Fibroblast of skin of left quadriceps (primary cell): ENCODE measurements at regions not wholly inside any gene's neighbourhood (a gene's known extent, or its start where the extent isn't known, plus 50 kb on each side); places are given as distances from the start of the nearest gene placed in this dataset.

Experiments used
- DNase-seq, 2 experiments: peaks; one replicate each; pipeline ENCODE4 v3.0.0-alpha.2; 2013; ENCODE audit warnings: low read depth in 2 of 2

GRCh38 chr18:10057894-10058791 lies 144.3 kb downstream of the VAPA start:
- peak; percentile 92 to 94 for DNase-seq

DNA sequence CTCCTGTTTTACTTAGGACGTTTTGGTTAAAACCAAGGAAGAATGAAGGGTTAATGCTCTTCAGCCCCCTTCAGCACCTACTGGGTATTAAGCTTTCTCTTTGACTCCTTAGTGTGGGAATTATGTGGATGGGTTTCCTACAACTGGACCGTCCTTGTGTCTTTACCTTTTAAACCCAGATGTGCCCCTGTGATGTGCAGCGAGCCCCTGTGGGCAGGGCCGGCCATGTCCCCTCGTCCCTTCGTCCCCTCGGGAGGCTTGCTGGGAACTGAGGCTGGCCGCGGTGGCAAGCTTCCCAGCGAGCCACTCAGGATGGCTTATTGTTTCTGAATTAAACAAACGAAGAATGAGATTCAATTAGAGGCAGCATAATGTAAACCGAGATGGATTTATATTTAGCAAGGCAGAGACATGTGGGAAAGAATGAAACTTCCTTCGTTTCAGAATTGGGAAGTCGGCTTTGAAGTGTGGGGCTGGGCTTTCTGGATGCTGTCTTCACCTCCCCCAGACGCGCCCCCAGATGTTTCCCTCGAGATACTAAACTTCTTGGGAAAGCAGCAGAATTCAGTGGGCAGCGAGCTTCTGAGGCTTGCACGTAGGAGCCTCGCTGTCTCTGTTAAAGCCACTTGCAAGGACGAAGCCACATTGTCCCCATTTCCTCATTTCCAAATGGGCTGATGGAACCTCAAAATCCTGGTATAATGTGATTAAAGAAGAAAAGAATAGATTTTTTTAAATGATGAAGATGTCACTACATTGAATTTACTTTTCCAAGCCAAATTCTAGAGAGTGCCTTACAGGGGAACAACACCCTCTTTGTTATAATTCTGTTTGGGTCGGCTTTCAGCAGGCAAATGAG lies 146.0 kb downstream of the VAPA start:
- DNase-seq = no peak

DNA sequence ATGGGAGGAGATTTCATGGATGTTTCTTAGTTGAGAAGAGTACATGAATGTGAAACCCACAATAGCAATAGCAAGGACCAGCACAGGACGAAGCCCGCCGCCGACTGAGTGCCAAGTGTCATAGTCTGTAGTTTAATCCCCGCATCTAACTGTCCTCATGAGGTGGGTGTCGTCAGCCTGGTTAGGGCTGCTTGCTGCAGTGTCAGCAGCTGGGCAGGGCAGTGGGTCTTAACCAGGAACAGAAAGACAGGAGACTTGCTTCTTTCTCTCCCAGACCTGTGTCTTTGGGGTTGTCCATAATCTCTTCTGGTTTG lies 146.6 kb downstream of the VAPA start:
- DNase-seq = no peak

DNA sequence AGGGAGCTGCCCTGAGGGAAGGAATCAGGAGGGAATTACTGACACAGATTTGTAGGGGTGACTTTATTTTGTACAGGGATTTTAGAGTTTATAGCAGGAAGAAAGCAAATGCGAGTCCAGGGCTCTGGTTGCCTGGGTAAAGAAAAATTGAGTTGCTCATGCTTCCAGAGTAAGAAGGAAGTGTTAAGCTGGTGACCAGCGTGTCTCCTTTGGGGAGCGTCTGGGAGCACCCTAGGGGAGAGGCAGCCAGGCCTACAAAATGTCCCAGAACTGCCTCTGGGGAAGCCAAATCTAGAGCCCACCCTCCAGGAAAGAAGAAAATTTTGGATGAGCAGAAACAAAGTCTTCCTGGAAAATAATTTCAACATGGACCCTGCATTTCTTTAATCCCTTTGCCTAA lies 147.0 kb downstream of the VAPA start:
- DNase-seq = no peak

GRCh38 chr18:10061566-10062140 lies 147.8 kb downstream of the VAPA start:
- DNase-seq = no peak

DNA sequence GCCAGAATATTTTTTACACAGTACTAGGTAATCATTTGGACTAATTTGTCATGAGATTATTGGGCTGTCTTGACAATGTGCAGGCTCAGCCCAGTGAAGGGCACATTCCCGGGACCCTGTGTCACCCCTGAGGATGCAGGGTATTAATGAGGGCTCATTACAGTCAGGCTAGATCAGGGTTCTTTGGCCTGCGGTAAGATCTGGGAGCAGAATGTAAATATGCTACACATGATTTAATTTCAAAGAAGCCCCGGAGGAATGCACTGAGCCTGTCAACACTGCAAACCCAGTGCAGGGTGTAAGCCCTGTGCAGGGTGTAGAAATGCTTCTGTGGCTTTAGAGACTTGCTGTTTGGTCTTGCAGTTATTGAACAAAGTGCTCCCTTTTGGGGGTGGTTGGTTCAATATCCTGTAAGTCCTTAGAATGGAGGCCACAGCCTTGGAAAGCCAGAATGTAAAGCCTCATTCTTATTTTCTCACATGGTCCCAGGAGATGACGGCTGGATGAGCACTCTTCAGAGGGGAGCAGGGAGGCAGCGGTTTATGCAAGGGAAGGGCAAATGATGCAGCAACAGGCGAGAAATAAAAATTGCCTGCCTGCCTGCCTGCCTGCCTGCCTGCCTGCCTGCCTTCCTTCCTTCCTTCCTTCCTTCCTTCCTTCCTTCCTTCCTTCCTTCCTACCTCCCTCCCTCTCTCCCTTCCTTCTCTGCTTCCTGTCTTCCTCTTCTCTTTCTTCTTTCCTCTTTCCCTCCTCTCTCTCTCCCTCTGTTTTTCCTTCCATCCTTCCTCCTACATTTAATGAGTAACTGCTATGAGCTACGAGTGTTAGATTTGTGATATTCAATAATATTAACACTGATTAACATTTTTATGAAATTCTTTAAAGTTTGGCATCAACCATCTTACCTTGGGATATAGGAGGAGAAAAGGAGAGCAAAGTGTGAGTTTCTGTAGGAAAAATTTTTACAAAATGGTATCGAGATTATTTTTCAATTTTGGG lies 148.8 kb downstream of the VAPA start:
- DNase-seq = peak; percentile 77

DNA sequence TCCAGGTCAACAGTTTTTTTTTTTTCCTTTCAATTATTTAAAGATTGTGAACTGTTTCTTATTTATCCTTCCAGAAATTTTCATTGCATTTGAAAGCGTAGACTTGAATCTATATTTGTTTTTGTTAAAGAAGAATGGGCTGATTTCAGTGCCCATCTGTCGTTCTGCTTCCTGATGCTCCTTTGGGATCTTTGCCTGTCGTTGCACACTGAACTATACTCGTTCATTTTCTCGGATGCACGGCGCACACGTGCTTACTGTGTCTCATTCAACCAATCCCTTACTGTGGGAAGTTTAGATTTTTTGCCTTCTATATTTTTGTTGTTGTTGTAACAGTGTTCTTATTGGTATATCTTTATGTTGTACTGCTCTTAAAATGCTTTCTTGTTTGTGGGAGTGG lies 149.7 kb downstream of the VAPA start:
- DNase-seq = no peak

- no peak for DNase-seq
Observed at GRCh38 chr18:10064267-10064666, 150.5 kb downstream of the VAPA start.

GRCh38 chr18:10065296-10065695 lies 151.5 kb downstream of the VAPA start:
- no peak for DNase-seq

GRCh38 chr18:10067670-10068659 lies 154.1 kb downstream of the VAPA start:
- DNase-seq = no peak

DNA sequence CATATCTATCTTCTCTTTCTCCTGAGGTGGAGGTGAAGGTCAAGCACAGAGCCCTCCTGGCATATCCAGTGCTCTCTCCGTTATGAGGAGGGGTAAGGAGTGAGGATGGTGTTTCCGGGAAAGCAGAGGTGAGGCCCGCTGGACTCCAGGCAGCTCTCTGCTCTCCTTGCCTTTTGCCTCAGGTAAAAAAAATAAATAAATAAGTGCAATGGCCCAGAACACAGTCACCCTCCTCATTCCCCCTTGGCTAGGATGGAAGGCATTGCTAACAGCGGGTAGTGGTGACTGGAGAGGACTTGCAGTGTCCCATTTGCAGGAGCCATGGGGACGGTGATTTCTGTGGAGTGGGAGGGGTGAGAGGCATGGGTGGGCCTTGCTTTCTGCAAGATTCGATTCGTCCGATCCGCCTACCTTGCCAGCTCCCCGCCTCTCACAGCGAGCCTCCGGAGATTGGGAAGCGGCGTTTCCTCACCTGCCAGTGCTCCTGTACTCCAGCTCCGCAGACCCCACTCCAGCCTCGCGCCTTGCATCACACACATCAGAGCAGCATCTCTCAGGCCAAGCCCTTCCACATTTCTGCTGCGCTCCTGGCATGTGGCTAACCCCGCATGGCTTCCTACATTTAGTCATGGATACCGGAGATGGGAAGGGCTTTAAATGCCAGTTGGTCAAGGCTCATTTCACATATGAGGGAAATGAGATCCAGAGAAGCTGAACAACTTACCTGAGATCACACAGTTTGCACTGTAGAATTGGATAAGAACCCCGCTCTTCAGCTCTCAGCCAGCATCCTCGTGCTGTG lies 155.2 kb downstream of the VAPA start:
- no peak for DNase-seq

DNA sequence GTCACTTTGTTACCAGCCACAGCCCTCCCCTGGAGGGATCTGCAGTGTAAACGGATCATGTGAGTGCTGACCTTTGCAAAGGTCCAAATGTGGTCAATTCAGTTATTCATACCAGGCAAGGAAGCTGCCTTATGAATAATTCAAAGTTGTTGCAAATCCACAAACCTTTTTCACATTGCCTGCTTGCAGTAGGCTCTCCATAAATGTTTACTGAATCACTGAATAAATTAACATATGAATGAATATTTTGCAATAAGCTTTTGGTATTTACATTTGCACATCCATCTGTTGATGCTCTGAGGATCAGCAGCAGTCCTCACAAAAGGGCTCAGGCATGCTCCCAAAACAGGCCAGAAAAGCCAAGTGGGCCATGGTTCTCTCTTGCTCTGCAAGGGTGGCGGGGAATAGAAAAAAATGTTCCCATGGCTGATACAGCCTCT lies 156.8 kb downstream of the VAPA start:
- DNase-seq = no peak

GRCh38 chr18:10072671-10073175 lies 158.9 kb downstream of the VAPA start:
- DNase-seq = peak in 1 of 2 experiments; percentile 39

GRCh38 chr18:10074110-10074509 lies 160.3 kb downstream of the VAPA start:
- no peak for DNase-seq

DNA sequence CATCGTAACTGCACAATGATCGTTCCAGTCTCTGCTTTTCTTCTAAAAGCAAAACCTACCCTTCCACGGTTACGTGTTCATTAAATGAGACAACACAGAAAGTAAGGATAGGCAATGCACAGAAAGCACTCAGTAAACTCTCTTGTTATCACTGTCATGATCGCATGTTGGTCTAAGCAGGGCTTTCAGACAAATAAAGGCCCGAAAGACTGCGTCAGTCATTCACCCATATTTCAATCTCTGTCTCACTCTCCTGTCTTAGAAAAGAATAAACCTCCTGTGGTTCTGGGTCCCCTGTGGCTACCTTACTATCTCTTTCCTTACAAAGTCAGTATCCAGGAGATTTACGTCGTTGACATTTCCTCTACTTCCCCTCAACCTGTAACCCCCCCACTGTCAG lies 160.9 kb downstream of the VAPA start:
- DNase-seq = no peak

DNA sequence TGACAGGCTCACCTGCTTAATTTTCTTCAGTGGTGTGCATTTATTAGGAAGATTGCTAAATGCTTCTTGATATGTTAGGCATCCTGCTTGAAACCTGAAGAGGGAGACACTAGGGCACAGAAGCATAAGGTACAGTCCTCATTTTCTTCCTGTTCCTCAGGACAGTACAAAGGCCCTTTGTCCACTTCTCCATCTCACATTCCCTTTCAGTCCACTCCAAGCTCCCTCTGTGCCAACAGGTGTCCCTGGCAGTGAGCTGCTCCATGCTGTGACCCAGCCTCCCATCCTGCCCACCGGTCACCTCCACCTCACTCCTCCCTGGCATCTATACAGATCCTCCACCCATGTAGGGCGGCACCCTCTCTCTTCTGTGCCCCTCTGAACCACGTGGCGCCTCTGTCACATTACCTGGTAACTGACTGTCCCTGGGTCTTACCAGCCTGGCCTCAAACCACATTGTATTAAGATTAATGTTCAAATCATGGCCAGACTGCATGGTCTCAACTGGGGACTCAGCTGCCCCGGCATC lies 162.8 kb downstream of the VAPA start:
- DNase-seq = no peak

DNA sequence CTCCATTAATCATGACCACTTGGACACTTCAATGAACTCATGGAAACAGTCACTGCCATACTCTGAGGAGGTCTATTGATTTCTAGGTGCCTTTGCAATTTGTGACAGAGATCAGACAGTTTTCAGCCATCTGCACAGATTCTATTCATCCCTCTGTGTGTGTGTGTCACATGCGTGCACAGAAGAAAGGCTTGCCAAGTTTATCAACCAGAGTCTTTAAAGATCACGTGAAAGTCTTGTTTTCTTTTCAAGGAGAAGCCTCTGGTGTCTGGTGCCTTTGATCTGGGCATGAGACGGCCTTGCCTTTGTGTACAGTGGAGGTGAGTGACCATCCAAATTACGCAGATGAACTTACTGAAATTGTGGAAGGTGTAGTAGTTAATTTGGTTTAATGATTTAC lies 164.2 kb downstream of the VAPA start:
- no peak for DNase-seq

- DNase-seq = no peak
Observed at GRCh38 chr18:10080372-10080771, 166.6 kb downstream of the VAPA start.

DNA sequence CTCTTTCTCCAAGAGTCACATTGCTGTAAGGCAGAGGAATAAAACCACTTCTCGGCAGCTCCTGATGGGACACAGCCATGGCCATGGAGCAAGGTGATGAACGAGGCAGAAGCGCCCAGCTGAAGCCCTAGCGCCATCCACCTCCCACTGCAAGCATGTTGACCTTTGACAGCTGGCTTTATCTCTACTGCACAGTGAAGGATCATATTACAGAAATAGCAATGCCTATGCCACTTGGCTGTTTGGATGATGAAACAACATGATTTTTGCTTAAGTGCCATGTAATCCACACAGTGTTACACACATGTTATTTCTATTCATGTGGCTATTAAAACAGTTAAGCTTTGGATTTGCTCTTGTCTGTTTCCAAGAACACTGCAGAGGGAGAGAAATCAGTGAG lies 167.7 kb downstream of the VAPA start:
- DNase-seq = no peak
